Keratinocyte (primary cell): ENCODE measurements at regions not wholly inside any gene's neighbourhood (a gene's known extent, or its start where the extent isn't known, plus 50 kb on each side); places are given as distances from the start of the nearest gene placed in this dataset.

ENCODE experiments used
- DNase-seq: peaks from one replicate; pipeline ENCODE4 v3.0.0-alpha.2; 2011; ENCODE audit warnings: low read depth, missing footprints, low spot score
- FAIRE-seq: peaks from 2 replicates; lab custom pipeline; 2011; peaks lifted over from hg19 to GRCh38; lab: Jason Lieb, UNC
- H2AFZ ChIP-seq: 2 replicates; pipeline ENCODE4 v1.6.0; 2012; ENCODE audit warnings: low read length, control low read depth, inconsistent platforms; ENCODE audit not compliant: control insufficient read depth
- H3K27ac ChIP-seq: 2 replicates; pipeline ENCODE4 v1.5.1; 2011; ENCODE audit warnings: low read length; ENCODE audit not compliant: control insufficient read depth, insufficient read depth
- H3K27me3 ChIP-seq: 3 replicates; pipeline ENCODE4 v1.6.0; 2011; ENCODE audit warnings: low read length; ENCODE audit not compliant: control insufficient read depth, insufficient read depth; ENCODE audit errors: extremely low read depth
- H3K36me3 ChIP-seq, 2 experiments: 2 replicates in 1 of 2; 3 replicates in 1 of 2; pipeline ENCODE4 v1.5.1; 2011; ENCODE audit warnings: low read length in 2 of 2, mild to moderate bottlenecking in 1 of 2; ENCODE audit not compliant: control insufficient read depth in 2 of 2, insufficient read depth in 2 of 2; ENCODE audit errors: extremely low read depth in 1 of 2
- H3K4me1 ChIP-seq: 3 replicates; pipeline ENCODE4 v1.5.1; 2011; ENCODE audit warnings: low read length; ENCODE audit not compliant: control insufficient read depth, insufficient read depth; ENCODE audit errors: extremely low read depth
- H3K4me2 ChIP-seq: 3 replicates; pipeline ENCODE4 v1.6.0; 2011; ENCODE audit warnings: low read depth, low read length; ENCODE audit not compliant: control insufficient read depth, insufficient read depth; ENCODE audit errors: extremely low read depth
- H3K4me3 ChIP-seq, 3 experiments: fragments of 200-600 bp in 1 of 3; sonication (generic) in 1 of 3; 2 replicates in 2 of 3; 3 replicates in 1 of 3; pipeline ENCODE4 v1.5.1; 2011 to 2016; ENCODE audit warnings: low read length in 3 of 3, mild to moderate bottlenecking in 3 of 3, control low read depth in 2 of 3, inconsistent platforms in 1 of 3, low read depth in 1 of 3, mixed read lengths in 1 of 3, mixed run types in 1 of 3, moderate library complexity in 1 of 3; ENCODE audit not compliant: control insufficient read depth in 2 of 3, insufficient read depth in 2 of 3; ENCODE audit errors: extremely low read depth in 1 of 3
- H3K79me2 ChIP-seq: 2 replicates; pipeline ENCODE4 v1.6.0; 2012; ENCODE audit warnings: low read length; ENCODE audit not compliant: control insufficient read depth, insufficient read depth
- H3K9ac ChIP-seq: 3 replicates; pipeline ENCODE4 v1.6.0; 2011; ENCODE audit warnings: low read length; ENCODE audit not compliant: control insufficient read depth, insufficient read depth; ENCODE audit errors: extremely low read depth
- H3K9me1 ChIP-seq: 3 replicates; pipeline ENCODE4 v1.6.0; 2011; ENCODE audit warnings: low read length; ENCODE audit not compliant: control insufficient read depth, insufficient read depth; ENCODE audit errors: extremely low read depth
- H3K9me3 ChIP-seq: 2 replicates; pipeline ENCODE4 v1.5.1; 2012; ENCODE audit warnings: low read depth, low read length; ENCODE audit not compliant: control insufficient read depth
- H4K20me1 ChIP-seq: 3 replicates; pipeline ENCODE4 v1.6.0; 2011; ENCODE audit warnings: low read length; ENCODE audit not compliant: control insufficient read depth, insufficient read depth; ENCODE audit errors: extremely low read depth
- EZH2 ChIP-seq: IDR thresholded peaks from one replicate; pipeline ENCODE4 v1.6.1; 2012; ENCODE audit warnings: inconsistent platforms, mild to moderate bottlenecking, low read length, moderate library complexity
- dilution Hi-C: fragments of 300-500 bp; cut with MboI; formaldehyde crosslinking; loops from one replicate; pipeline ENCODE4 v1.7.0; 2020; ENCODE audit warnings: low sequenced_read_pairs; ENCODE audit not compliant: extremely low pct_ligation_motif_present
- TF ChIP-seq, protein P1 (sequence below), 3 experiments: IDR thresholded peaks in 1 of 3; conservative IDR thresholded peaks in 1 of 3; optimal IDR thresholded peaks in 1 of 3; 2 replicates in 2 of 3; 3 replicates in 1 of 3; pipeline versions ENCODE3 to v1.5.1; 2011; ENCODE audit warnings: low read length in 3 of 3, mild to moderate bottlenecking in 3 of 3, moderate library complexity in 2 of 3, control low read depth in 1 of 3, inconsistent platforms in 1 of 3; ENCODE audit not compliant: insufficient read depth in 2 of 3; ENCODE audit errors: extremely low read depth in 1 of 3

- Histone ChIP-seq H3K4me2 (peak overlapping the region; percentile 88), H3K4me3 (peak overlapping the region in 2 of 3 experiments; percentile 47 to 52), H3K27me3 (no peaks in the 10 kb centered on the region), H3K27ac (no peak overlapping the region), H3K9me1 (no peaks in the 10 kb centered on the region), H3K4me1 (peaks cover 31% of the 10 kb centered on the region), H3K36me3 (no peaks in the 10 kb centered on the region), H3K9me3 (no peaks in the 10 kb centered on the region), H4K20me1 (no peaks in the 10 kb centered on the region), H2AFZ (peak overlapping the region; percentile 97), H3K9ac (no peak overlapping the region), H3K79me2 (no peaks in the 10 kb centered on the region)
- TF ChIP-seq, protein P1, sequence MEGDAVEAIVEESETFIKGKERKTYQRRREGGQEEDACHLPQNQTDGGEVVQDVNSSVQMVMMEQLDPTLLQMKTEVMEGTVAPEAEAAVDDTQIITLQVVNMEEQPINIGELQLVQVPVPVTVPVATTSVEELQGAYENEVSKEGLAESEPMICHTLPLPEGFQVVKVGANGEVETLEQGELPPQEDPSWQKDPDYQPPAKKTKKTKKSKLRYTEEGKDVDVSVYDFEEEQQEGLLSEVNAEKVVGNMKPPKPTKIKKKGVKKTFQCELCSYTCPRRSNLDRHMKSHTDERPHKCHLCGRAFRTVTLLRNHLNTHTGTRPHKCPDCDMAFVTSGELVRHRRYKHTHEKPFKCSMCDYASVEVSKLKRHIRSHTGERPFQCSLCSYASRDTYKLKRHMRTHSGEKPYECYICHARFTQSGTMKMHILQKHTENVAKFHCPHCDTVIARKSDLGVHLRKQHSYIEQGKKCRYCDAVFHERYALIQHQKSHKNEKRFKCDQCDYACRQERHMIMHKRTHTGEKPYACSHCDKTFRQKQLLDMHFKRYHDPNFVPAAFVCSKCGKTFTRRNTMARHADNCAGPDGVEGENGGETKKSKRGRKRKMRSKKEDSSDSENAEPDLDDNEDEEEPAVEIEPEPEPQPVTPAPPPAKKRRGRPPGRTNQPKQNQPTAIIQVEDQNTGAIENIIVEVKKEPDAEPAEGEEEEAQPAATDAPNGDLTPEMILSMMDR (optimal IDR thresholded peaks at IDR 0.05 in 1 of 3, IDR thresholded peaks at IDR 0.05 in 1 of 3, conservative IDR thresholded peaks at IDR 0.05 in 1 of 3; ENCODE audit: extremely low read depth in 1 of 3, insufficient read depth in 2 of 3, low read length in 3 of 3), result no peak
- no peak for DNase-seq
- dilution Hi-C loops, result no loop called here
- peak; percentile 77 for FAIRE-seq
Observed at GRCh38 chr1:215005656-215006345, 76.7 kb upstream of the KCNK2 start.

DNA sequence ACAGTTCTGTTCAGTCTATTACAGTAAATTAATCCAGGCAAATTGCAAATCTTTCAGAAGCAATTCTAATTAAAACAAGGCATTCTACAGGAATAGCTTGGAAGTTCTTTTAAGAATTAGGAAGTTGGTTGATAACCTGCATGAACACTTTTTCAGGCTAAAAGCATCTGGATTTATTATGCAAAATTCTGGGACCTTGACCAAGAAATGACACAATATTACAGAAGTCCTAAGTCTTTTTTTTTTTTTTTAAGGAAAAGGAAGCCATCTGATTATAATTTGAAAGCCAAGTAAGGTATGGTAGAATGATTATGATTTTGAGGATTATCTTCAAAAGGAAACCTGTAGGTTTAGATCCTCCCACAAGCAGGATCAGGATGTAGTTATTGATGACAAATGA lies 74.7 kb upstream of the KCNK2 start:
- TF ChIP-seq, protein P1 (optimal IDR thresholded peaks at IDR 0.05 in 1 of 3, IDR thresholded peaks at IDR 0.05 in 1 of 3, conservative IDR thresholded peaks at IDR 0.05 in 1 of 3; ENCODE audit: extremely low read depth in 1 of 3, insufficient read depth in 2 of 3, low read length in 3 of 3), result no peak
- TF ChIP-seq EZH2, result no peak
- Histone ChIP-seq H3K9me1 (no peaks in the 10 kb centered on the region), H3K79me2 (no peaks in the 10 kb centered on the region), H3K9me3 (no peaks in the 10 kb centered on the region), H3K4me2 (no peak overlapping the region), H2AFZ (no peak overlapping the region), H3K9ac (no peak overlapping the region), H3K27ac (no peak overlapping the region), H3K36me3 (no peaks in the 10 kb centered on the region), H3K4me1 (peaks cover 13% of the 10 kb centered on the region), H4K20me1 (no peaks in the 10 kb centered on the region), H3K4me3 (no peak overlapping the region), H3K27me3 (no peaks in the 10 kb centered on the region)
- FAIRE-seq, result no peak
- no peak for DNase-seq
- dilution Hi-C loops, result no loop called here
